ENCODE measurements at regions not wholly inside any gene's neighbourhood (a gene's known extent, or its start where the extent isn't known, plus 50 kb on each side); places are given as distances from the start of the nearest gene placed in this dataset.

DNA sequence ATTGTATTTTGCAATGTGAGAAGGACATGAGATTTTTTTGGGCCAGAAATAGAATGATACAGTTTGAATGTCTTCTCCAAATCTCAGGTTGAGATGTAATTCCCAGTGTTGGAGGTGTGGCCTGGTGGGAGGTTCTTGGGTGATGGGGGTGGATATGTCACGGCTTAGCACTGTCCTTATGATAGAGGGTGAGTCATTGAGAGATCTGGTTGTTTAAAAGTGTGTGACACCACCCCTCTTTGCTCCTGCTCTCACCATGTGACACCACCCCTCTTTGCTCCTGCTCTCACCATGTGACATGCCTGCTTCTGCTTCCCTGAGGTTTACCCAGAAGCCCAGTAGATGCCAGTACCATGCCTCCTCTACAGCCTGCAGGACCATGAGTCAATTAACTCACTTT is 1226.9 kb downstream of the PCDH7 start:
- TF ChIP-seq, protein P1, sequence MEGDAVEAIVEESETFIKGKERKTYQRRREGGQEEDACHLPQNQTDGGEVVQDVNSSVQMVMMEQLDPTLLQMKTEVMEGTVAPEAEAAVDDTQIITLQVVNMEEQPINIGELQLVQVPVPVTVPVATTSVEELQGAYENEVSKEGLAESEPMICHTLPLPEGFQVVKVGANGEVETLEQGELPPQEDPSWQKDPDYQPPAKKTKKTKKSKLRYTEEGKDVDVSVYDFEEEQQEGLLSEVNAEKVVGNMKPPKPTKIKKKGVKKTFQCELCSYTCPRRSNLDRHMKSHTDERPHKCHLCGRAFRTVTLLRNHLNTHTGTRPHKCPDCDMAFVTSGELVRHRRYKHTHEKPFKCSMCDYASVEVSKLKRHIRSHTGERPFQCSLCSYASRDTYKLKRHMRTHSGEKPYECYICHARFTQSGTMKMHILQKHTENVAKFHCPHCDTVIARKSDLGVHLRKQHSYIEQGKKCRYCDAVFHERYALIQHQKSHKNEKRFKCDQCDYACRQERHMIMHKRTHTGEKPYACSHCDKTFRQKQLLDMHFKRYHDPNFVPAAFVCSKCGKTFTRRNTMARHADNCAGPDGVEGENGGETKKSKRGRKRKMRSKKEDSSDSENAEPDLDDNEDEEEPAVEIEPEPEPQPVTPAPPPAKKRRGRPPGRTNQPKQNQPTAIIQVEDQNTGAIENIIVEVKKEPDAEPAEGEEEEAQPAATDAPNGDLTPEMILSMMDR (conservative IDR thresholded peaks at IDR 0.05; ENCODE audit: low read length), result no peak
- no peak for TF ChIP-seq EZH2phosphoT487 (IDR thresholded peaks at IDR 0.05; ENCODE audit: borderline replicate concordance, low read depth, low read length)
